NT2/D1 (cell line): ENCODE measurements at regions not wholly inside any gene's neighbourhood (a gene's known extent, or its start where the extent isn't known, plus 50 kb on each side); places are given as distances from the start of the nearest gene placed in this dataset.

Experiments
- SUZ12 ChIP-seq: IDR thresholded peaks from 2 replicates; pipeline ENCODE4 v1.6.1; 2011; ENCODE audit not compliant: insufficient read length, insufficient read depth; ENCODE audit errors: extremely low read depth
- ZNF274 ChIP-seq: IDR thresholded peaks from 2 replicates; pipeline ENCODE4 v1.6.1; 2011; ENCODE audit warnings: mild to moderate bottlenecking, low read depth, low read length

DNA sequence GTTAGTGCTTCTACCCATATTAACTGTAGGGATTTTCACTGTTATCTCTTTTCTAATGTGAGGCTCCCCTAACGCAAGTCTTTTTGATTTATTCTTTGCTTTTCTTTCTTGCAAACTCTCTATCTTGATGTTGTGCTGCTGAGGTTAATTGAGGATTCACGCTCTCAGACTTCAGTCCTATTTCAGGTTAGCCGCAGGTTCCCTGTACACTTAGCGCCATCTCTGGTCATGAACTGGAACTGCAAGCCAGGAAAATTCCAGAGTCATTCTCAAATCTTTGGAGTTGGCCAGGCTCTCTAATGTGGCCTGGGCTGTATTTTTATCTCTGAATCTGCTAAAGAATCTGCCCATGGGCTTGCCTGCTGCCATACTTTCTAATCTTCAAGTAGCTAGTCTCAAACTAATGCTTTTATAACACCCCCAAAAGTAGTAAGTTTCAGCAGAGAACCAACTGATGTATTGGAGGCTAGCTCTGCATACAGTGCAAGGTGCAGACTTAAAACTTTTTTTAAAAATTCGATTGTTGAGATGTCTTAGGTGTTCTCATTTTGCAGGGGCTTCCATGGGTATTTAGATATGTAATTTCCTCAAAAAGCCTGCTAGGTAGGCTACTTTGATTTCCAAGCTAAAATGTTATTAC, 91.1 kb upstream of the OPRM1 start:
- no peak for TF ChIP-seq ZNF274
- no peak for TF ChIP-seq SUZ12
